C4-2B (cell line): ENCODE measurements at regions not wholly inside any gene's neighbourhood (a gene's known extent, or its start where the extent isn't known, plus 50 kb on each side); places are given as distances from the start of the nearest gene placed in this dataset.

ENCODE experiments used
- H3K27ac ChIP-seq: fragments of 450-650 bp; 2 replicates; pipeline ENCODE4 v1.5.1; 2017
- CTCF ChIP-seq: fragments of 450-650 bp; conservative IDR thresholded peaks from 2 replicates; pipeline ENCODE4 v1.5.1; 2017; ENCODE audit warnings: mild to moderate bottlenecking
- ZFX ChIP-seq: fragments of 450-650 bp; IDR thresholded peaks from 2 replicates; pipeline ENCODE4 v1.6.1; 2017

GRCh38 chr1:198879711-198880306 is 241.0 kb downstream of the PTPRC start:
- TF ChIP-seq CTCF (no peak), ZFX (no peak)

DNA sequence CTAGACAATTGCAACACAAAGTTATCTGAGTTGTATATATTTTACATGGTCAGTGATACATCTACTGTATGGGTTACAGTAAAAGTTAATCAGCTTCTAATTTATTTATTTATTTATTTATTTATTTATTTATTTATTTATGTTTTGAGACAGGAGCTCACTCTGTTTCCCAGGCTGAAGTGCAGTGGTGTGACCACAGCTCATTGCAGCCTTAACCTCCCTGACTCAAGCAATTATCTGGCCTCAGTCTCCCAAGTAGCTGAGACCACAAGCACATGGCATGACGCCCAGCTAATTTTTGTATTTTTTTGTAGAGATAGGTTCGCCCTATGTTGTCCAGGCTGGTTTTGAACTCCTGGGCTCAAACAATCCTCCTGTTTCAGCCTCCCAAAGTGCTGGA is 241.6 kb downstream of the PTPRC start:
- no peak overlapping the region for H3K27ac ChIP-seq
- no peak for TF ChIP-seq CTCF
- no peak for TF ChIP-seq ZFX

More at GRCh38 chr1:198879711-198880306, 241.0 kb downstream of the PTPRC start:
- H3K27ac ChIP-seq = no peak overlapping the region

DNA sequence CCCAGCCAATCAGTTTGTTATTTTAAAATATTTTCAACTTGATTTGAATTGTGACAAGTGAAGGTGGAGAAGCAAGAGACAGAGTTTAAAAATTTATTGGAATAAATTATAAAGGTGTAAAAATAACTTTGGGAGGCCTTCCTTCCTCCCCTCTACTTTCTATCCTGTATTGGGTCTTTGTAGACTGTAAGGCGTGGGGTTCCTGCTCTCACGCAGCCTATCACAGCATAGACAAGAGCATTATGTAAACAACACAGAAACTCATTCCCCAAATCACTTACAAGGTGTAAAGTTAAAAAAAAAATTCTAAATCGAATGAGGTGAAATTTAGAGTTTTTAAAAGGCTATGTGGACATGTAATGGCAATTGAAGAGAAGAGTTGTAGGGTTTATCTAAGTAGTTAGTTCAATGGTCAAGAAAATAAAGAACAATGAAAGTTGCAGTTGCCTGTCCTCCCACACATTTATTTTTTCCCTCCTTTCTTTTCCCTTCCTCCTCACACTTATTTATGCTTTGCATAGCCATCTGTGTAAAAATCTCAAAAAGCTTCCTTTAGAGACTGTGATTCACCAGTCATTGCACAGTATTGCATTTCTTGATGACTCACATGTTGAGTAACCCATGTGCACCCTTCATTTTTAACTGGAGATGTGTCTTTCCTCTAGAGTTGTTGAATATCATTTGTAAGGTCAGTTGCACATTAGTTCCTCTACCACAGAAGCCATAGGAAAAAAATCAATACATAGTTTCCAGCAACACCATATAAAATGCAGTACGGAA is 242.2 kb downstream of the PTPRC start:
- no peak overlapping the region for H3K27ac ChIP-seq
- no peak for TF ChIP-seq ZFX
- no peak for TF ChIP-seq CTCF

GRCh38 chr1:198883184-198883583 is 244.3 kb downstream of the PTPRC start:
- no peak overlapping the region for H3K27ac ChIP-seq
- TF ChIP-seq CTCF (no peak), ZFX (no peak)

- no peak for TF ChIP-seq CTCF
- no peak for TF ChIP-seq ZFX
- H3K27ac ChIP-seq = no peak overlapping the region
These were observed 249.0 kb downstream of the PTPRC start for GRCh38 chr1:198887866-198888265.

DNA sequence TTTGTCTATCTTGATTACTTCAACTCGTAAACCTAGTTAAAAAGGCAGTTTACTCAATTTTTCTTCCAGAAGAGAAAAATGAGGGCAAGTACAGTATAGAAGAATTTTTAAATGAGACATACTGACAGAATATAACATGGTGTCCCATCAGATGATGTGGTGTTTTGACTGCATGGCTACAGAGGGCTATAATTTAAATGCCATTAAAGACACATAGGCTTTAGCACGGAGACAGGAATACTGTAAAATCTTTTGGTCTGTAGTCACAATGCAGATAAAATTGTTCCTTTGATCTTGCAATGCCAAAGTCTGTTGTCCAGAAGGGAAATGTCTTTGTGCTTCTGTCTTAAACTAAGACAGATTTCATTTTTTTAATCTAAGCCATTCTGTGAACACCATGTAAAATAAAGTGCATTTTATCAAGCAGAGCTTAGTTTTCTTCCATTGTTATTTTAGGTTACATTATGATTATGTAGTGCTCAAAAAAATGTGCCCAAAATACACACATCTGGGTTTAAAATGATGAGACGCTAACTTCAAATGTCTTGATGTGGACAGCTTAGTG is 249.6 kb downstream of the PTPRC start:
- TF ChIP-seq ZFX = no peak
- no peak for TF ChIP-seq CTCF

DNA sequence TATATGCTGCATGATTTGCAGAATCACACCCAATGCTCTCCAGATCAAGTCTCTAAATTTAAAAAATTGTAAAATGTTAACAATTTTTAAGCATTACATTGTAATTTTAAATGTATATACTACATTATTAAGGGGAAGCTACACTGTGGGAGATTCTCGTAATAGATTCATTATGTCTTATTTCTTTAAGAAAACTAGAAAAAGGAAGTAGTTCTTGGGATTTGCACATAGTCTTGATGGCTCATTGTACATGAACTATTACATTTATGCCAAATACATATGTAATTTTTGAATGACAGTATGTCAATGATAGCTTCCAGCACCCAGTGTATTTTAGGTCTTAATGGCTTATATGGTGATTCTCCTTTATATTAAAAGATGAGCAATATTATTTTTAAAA is 250.3 kb downstream of the PTPRC start:
- TF ChIP-seq CTCF (no peak), ZFX (no peak)
- H3K27ac ChIP-seq = no peak overlapping the region

More for the DNA sequence above, 249.6 kb downstream of the PTPRC start:
- no peak overlapping the region for H3K27ac ChIP-seq
